HG02588 (cell line): ENCODE measurements at regions not wholly inside any gene's neighbourhood (a gene's known extent, or its start where the extent isn't known, plus 50 kb on each side); places are given as distances from the start of the nearest gene placed in this dataset.

Experiments
- ATAC-seq: cut with Tn5 transposase; IDR thresholded peaks from one replicate; pipeline ENCODE4 v1.9.1; 2021; ENCODE audit warnings: mild to moderate bottlenecking, moderate library complexity; ENCODE audit not compliant: unreplicated experiment

- ATAC-seq: no peak
Measured at GRCh38 chr4:119725011-119725410, 96.4 kb upstream of the PDE5A start.

- no peak for ATAC-seq
Measured at GRCh38 chr4:119722670-119723069, 94.1 kb upstream of the PDE5A start.

GRCh38 chr4:119721878-119722277 is 93.3 kb upstream of the PDE5A start:
- ATAC-seq: no peak

- no peak for ATAC-seq
Measured at GRCh38 chr4:119715490-119716445, 87.2 kb upstream of the PDE5A start.

- ATAC-seq: no peak
Measured at GRCh38 chr4:119709418-119709817, 80.8 kb upstream of the PDE5A start.

- ATAC-seq: no peak
Measured at GRCh38 chr4:119707336-119707735, 78.7 kb upstream of the PDE5A start.

- no peak for ATAC-seq
Measured at GRCh38 chr4:119706804-119707203, 78.2 kb upstream of the PDE5A start.

- peak; percentile 70 for ATAC-seq
Measured at GRCh38 chr4:119697887-119698393, 69.3 kb upstream of the PDE5A start.

- no peak for ATAC-seq
Measured at GRCh38 chr4:119696963-119697362, 68.4 kb upstream of the PDE5A start.

GRCh38 chr4:119695216-119695615 is 66.6 kb upstream of the PDE5A start:
- ATAC-seq: no peak

- no peak for ATAC-seq
Measured at GRCh38 chr4:119693126-119693525, 64.5 kb upstream of the PDE5A start.

- no peak for ATAC-seq
Measured at GRCh38 chr4:119692001-119692400, 63.4 kb upstream of the PDE5A start.

- no peak for ATAC-seq
Measured at GRCh38 chr4:119690871-119691270, 62.3 kb upstream of the PDE5A start.

GRCh38 chr4:119688446-119688845 is 59.8 kb upstream of the PDE5A start:
- no peak for ATAC-seq

GRCh38 chr4:119684463-119684862 is 55.9 kb upstream of the PDE5A start:
- no peak for ATAC-seq

- ATAC-seq: no peak
Measured at GRCh38 chr4:119683518-119683917, 54.9 kb upstream of the PDE5A start.

GRCh38 chr4:119682099-119682498 is 53.5 kb upstream of the PDE5A start:
- ATAC-seq: no peak

GRCh38 chr4:119679251-119679650 is 50.6 kb upstream of the PDE5A start:
- no peak for ATAC-seq

GRCh38 chr4:119678761-119679160 is 50.2 kb upstream of the PDE5A start:
- ATAC-seq: no peak
